ENCODE measurements at regions not wholly inside any gene's neighbourhood (a gene's known extent, or its start where the extent isn't known, plus 50 kb on each side); places are given as distances from the start of the nearest gene placed in this dataset.
"Not testable (repeated sequence)": the region's sequence is repeated elsewhere in the genome, so short reads cannot be mapped to it uniquely, and the experiment has no call there.

- Histone ChIP-seq H3K27me3 (ENCODE audit: control insufficient read depth in 5 of 5, insufficient read depth in 4 of 5, low read length in 5 of 5) (peaks cover 0 to 4% (median 0%) of the 10 kb centered on the region in 5 donors), H3K27ac (ENCODE audit: low read depth, low read length) (no peak overlapping the region), H3K4me3 (ENCODE audit: low read depth in 1 of 5, low read length in 5 of 5) (no peak overlapping the region), H3K9ac (ENCODE audit: low read length in 5 of 5) (no peak overlapping the region), H3K36me3 (ENCODE audit: control insufficient read depth in 5 of 5, insufficient read depth in 5 of 5, low read length in 5 of 5) (no peaks in the 10 kb centered on the region), H3K9me3 (ENCODE audit: control insufficient read depth in 5 of 5, low read length in 5 of 5) (no peaks in the 10 kb centered on the region), H3K4me1 (ENCODE audit: control insufficient read depth in 5 of 5, insufficient read depth in 5 of 5, low read length in 5 of 5) (peaks cover 3 to 9% (median 8%) of the 10 kb centered on the region in 5 donors)
Observed at GRCh38 chr3:193915613-193916012, 220.3 kb upstream of the HES1 start.

GRCh38 chr3:193917158-193917557 is 218.8 kb upstream of the HES1 start:
- no peaks in the 10 kb centered on the region for H3K36me3 ChIP-seq (ENCODE audit: control insufficient read depth in 5 of 5, insufficient read depth in 5 of 5, low read length in 5 of 5)
- H3K9ac ChIP-seq (ENCODE audit: low read length in 5 of 5), result no peak overlapping the region
- H3K9me3 ChIP-seq (ENCODE audit: control insufficient read depth in 5 of 5, low read length in 5 of 5), result no peaks in the 10 kb centered on the region
- peaks cover 0 to 4% (median 0%) of the 10 kb centered on the region in 5 donors for H3K27me3 ChIP-seq (ENCODE audit: control insufficient read depth in 5 of 5, insufficient read depth in 4 of 5, low read length in 5 of 5)
- H3K27ac ChIP-seq (ENCODE audit: low read depth, low read length), result no peak overlapping the region
- H3K4me3 ChIP-seq (ENCODE audit: low read depth in 1 of 5, low read length in 5 of 5), result no peak overlapping the region
- H3K4me1 ChIP-seq (ENCODE audit: control insufficient read depth in 5 of 5, insufficient read depth in 5 of 5, low read length in 5 of 5), result no peaks in the 10 kb centered on the region

GRCh38 chr3:193921465-193921864 is 214.5 kb upstream of the HES1 start:
- H3K27ac ChIP-seq (ENCODE audit: low read depth, low read length), result no peak overlapping the region
- H3K9me3 ChIP-seq (ENCODE audit: control insufficient read depth in 5 of 5, low read length in 5 of 5), result peaks cover 0 to 20% (median 15%) of the 10 kb centered on the region in 5 donors
- no peaks in the 10 kb centered on the region for H3K4me1 ChIP-seq (ENCODE audit: control insufficient read depth in 5 of 5, insufficient read depth in 5 of 5, low read length in 5 of 5)
- H3K36me3 ChIP-seq (ENCODE audit: control insufficient read depth in 5 of 5, insufficient read depth in 5 of 5, low read length in 5 of 5), result no peaks in the 10 kb centered on the region
- peaks cover 0 to 4% (median 0%) of the 10 kb centered on the region in 5 donors for H3K27me3 ChIP-seq (ENCODE audit: control insufficient read depth in 5 of 5, insufficient read depth in 4 of 5, low read length in 5 of 5)
- H3K9ac ChIP-seq (ENCODE audit: low read length in 5 of 5), result no peak overlapping the region
- no peak overlapping the region for H3K4me3 ChIP-seq (ENCODE audit: low read depth in 1 of 5, low read length in 5 of 5)

- Histone ChIP-seq H3K27me3 (ENCODE audit: control insufficient read depth in 5 of 5, insufficient read depth in 4 of 5, low read length in 5 of 5) (peaks cover 0 to 4% (median 0%) of the 10 kb centered on the region in 5 donors), H3K9ac (ENCODE audit: low read length in 5 of 5) (no peak overlapping the region), H3K4me3 (ENCODE audit: low read depth in 1 of 5, low read length in 5 of 5) (no peak overlapping the region), H3K27ac (ENCODE audit: low read depth, low read length) (no peak overlapping the region), H3K4me1 (ENCODE audit: control insufficient read depth in 5 of 5, insufficient read depth in 5 of 5, low read length in 5 of 5) (no peaks in the 10 kb centered on the region), H3K9me3 (ENCODE audit: control insufficient read depth in 5 of 5, low read length in 5 of 5) (peaks cover 0 to 20% (median 15%) of the 10 kb centered on the region in 5 donors), H3K36me3 (ENCODE audit: control insufficient read depth in 5 of 5, insufficient read depth in 5 of 5, low read length in 5 of 5) (no peaks in the 10 kb centered on the region)
Observed at GRCh38 chr3:193922034-193922774, 213.7 kb upstream of the HES1 start.

- H3K27me3 ChIP-seq (ENCODE audit: control insufficient read depth in 5 of 5, insufficient read depth in 4 of 5, low read length in 5 of 5); H3K27ac ChIP-seq (ENCODE audit: low read depth, low read length): not testable (repeated sequence)
Observed at GRCh38 chr3:193923958-193924357, 212.0 kb upstream of the HES1 start.

GRCh38 chr3:193926071-193926470 is 209.9 kb upstream of the HES1 start:
- not testable (repeated sequence) for H3K27me3 ChIP-seq (ENCODE audit: control insufficient read depth in 5 of 5, insufficient read depth in 4 of 5, low read length in 5 of 5); H3K9ac ChIP-seq (ENCODE audit: low read length in 5 of 5); H3K27ac ChIP-seq (ENCODE audit: low read depth, low read length); H3K4me3 ChIP-seq (ENCODE audit: low read depth in 1 of 5, low read length in 5 of 5); H3K4me1 ChIP-seq (ENCODE audit: control insufficient read depth in 5 of 5, insufficient read depth in 5 of 5, low read length in 5 of 5); H3K36me3 ChIP-seq (ENCODE audit: control insufficient read depth in 5 of 5, insufficient read depth in 5 of 5, low read length in 5 of 5)
- H3K9me3 ChIP-seq (ENCODE audit: control insufficient read depth in 5 of 5, low read length in 5 of 5), result peaks cover 0 to 20% (median 15%) of the 10 kb centered on the region in 5 donors

More at GRCh38 chr3:193923958-193924357, 212.0 kb upstream of the HES1 start:
- H3K9ac ChIP-seq (ENCODE audit: low read length in 5 of 5); H3K4me1 ChIP-seq (ENCODE audit: control insufficient read depth in 5 of 5, insufficient read depth in 5 of 5, low read length in 5 of 5); H3K36me3 ChIP-seq (ENCODE audit: control insufficient read depth in 5 of 5, insufficient read depth in 5 of 5, low read length in 5 of 5): not testable (repeated sequence)
- H3K4me3 ChIP-seq (ENCODE audit: low read depth in 1 of 5, low read length in 5 of 5), result peak overlapping the region in 1 of 5 donors; percentile 16
- peaks cover 0 to 20% (median 15%) of the 10 kb centered on the region in 5 donors for H3K9me3 ChIP-seq (ENCODE audit: control insufficient read depth in 5 of 5, low read length in 5 of 5)

GRCh38 chr3:193927413-193928206 is 208.3 kb upstream of the HES1 start:
- not testable (repeated sequence) for H3K27me3 ChIP-seq (ENCODE audit: control insufficient read depth in 5 of 5, insufficient read depth in 4 of 5, low read length in 5 of 5); H3K9ac ChIP-seq (ENCODE audit: low read length in 5 of 5); H3K4me1 ChIP-seq (ENCODE audit: control insufficient read depth in 5 of 5, insufficient read depth in 5 of 5, low read length in 5 of 5); H3K27ac ChIP-seq (ENCODE audit: low read depth, low read length); H3K36me3 ChIP-seq (ENCODE audit: control insufficient read depth in 5 of 5, insufficient read depth in 5 of 5, low read length in 5 of 5); H3K4me3 ChIP-seq (ENCODE audit: low read depth in 1 of 5, low read length in 5 of 5)
- peaks cover 0 to 20% (median 12%) of the 10 kb centered on the region in 5 donors for H3K9me3 ChIP-seq (ENCODE audit: control insufficient read depth in 5 of 5, low read length in 5 of 5)

- H3K4me3 ChIP-seq (ENCODE audit: low read depth in 1 of 5, low read length in 5 of 5), result no peak overlapping the region
- H3K9me3 ChIP-seq (ENCODE audit: control insufficient read depth in 5 of 5, low read length in 5 of 5), result peaks cover 0 to 14% (median 8%) of the 10 kb centered on the region in 5 donors
- H3K4me1 ChIP-seq (ENCODE audit: control insufficient read depth in 5 of 5, insufficient read depth in 5 of 5, low read length in 5 of 5), result no peaks in the 10 kb centered on the region
- no peak overlapping the region for H3K27ac ChIP-seq (ENCODE audit: low read depth, low read length)
- no peak overlapping the region for H3K9ac ChIP-seq (ENCODE audit: low read length in 5 of 5)
- no peaks in the 10 kb centered on the region for H3K27me3 ChIP-seq (ENCODE audit: control insufficient read depth in 5 of 5, insufficient read depth in 4 of 5, low read length in 5 of 5)
- H3K36me3 ChIP-seq (ENCODE audit: control insufficient read depth in 5 of 5, insufficient read depth in 5 of 5, low read length in 5 of 5), result no peaks in the 10 kb centered on the region
Observed at GRCh38 chr3:193928354-193929209, 207.4 kb upstream of the HES1 start.

GRCh38 chr3:193929373-193929772 is 206.6 kb upstream of the HES1 start:
- Histone ChIP-seq H3K4me1 (ENCODE audit: control insufficient read depth in 5 of 5, insufficient read depth in 5 of 5, low read length in 5 of 5) (no peaks in the 10 kb centered on the region), H3K27me3 (ENCODE audit: control insufficient read depth in 5 of 5, insufficient read depth in 4 of 5, low read length in 5 of 5) (no peaks in the 10 kb centered on the region), H3K36me3 (ENCODE audit: control insufficient read depth in 5 of 5, insufficient read depth in 5 of 5, low read length in 5 of 5) (no peaks in the 10 kb centered on the region), H3K9ac (ENCODE audit: low read length in 5 of 5) (no peak overlapping the region), H3K4me3 (ENCODE audit: low read depth in 1 of 5, low read length in 5 of 5) (no peak overlapping the region), H3K27ac (ENCODE audit: low read depth, low read length) (no peak overlapping the region), H3K9me3 (ENCODE audit: control insufficient read depth in 5 of 5, low read length in 5 of 5) (peaks cover 0 to 7% (median 2%) of the 10 kb centered on the region in 5 donors)
